ENCODE measurements at regions not wholly inside any gene's neighbourhood (a gene's known extent, or its start where the extent isn't known, plus 50 kb on each side); places are given as distances from the start of the nearest gene placed in this dataset.

DNA sequence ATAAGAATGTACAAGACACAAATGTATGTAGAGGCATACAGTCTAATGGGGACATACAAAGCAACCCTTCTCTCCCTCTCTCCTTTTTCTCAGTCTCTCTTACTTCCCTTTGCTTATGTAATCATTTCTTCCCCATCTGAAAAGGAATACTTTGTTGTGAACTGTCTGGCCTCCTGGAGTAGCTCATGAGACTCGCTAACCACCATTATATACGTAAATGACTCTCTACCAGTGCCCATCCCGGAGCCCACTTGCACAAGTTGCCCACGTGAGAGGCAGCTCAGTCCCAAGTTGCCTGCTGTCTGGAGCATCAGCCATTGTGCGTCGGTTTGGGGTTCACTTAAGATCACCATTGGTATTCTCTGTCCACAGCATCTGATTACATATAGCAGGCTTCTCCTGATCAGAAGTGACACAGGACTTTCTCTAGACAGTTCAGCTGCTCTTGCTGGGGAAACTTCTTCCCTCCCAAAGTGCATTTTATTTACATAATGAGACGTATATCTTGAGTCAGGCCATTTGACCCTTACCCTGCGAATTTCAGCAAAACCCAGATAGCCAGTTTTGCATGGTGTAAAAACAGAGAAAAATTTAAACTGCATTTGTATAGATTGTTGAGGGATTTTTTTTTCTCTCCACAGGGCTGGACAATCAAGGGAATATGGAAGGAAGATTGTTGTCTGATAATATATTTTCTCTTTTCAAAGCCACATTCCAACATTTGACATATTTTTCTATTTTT is 220.7 kb upstream of the EGLN3 start (continued):
- TF ChIP-seq ASH1L (IDR thresholded peaks at IDR 0.05; ENCODE audit: borderline replicate concordance, low read depth, partially characterized antibody) (no peak), ZNF778 (CRISPR knock-in tag; IDR thresholded peaks at IDR 0.05) (no peak)

- ATAC-seq: no peak
- Histone ChIP-seq H3K27me3 (ENCODE audit: control insufficient read depth in 2 of 2, insufficient read depth in 2 of 2, low read length in 2 of 2) (peaks cover 0 to 4% of the 10 kb centered on the region in 2 experiments; a peak in 3 of 5 replicates), H3K9ac (ENCODE audit: insufficient read depth in 1 of 2, low read depth in 2 of 2, low read length in 2 of 2) (no peak overlapping the region), H3K4me2 (ENCODE audit: insufficient read depth, low read length) (no peak overlapping the region), H3K4me1 (replicated peaks in 1 of 2; ENCODE audit: control insufficient read depth in 2 of 2, insufficient read depth in 2 of 2, low read length in 2 of 2) (no peaks in the 10 kb centered on the region; a peak in 1 of 5 replicates), H3K36me3 (ENCODE audit: control insufficient read depth, insufficient read depth, low read length) (no peaks in the 10 kb centered on the region), H3K4me3 (no peak overlapping the region), H3K9me3 (replicated peaks; ENCODE audit: control insufficient read depth, insufficient read depth, low read depth, low read length) (no peaks in the 10 kb centered on the region), H3K9me1 (ENCODE audit: control insufficient read depth, insufficient read depth, low read length) (no peaks in the 10 kb centered on the region), H3K27ac (ENCODE audit: extremely low read depth, low read depth, low read length) (no peak overlapping the region), H3K79me2 (ENCODE audit: control insufficient read depth, insufficient read depth, low read length) (no peaks in the 10 kb centered on the region), H4K20me1 (replicated peaks; ENCODE audit: control insufficient read depth, insufficient read depth, low read length) (no peaks in the 10 kb centered on the region), H2AFZ (ENCODE audit: low read depth, low read length) (no peak overlapping the region)
- CTCF ChIA-PET (ENCODE audit: low intra/inter-chr PET ratio): no interaction called here
- intact Hi-C loops (cut with micrococcal nuclease): no loop called here
- in situ Hi-C loops (cut with MboI): loop anchor here (25.0 kb wide), 1 partner anchor 1484 kb away; no protein-coding TSS in a partner anchor
- no TSS peak for BruUV-seq (replicated peaks)
- 11% methylated on average over 1 of the region's 1 CpG for WGBS (ENCODE audit: insufficient coverage, low coverage, missing lambda C conversion rate)
- no peak for TF ChIP-seq HEY1 (CRISPR knock-in tag; IDR thresholded peaks at IDR 0.05; ENCODE audit: borderline replicate concordance)
- TF ChIP-seq, protein P1, sequence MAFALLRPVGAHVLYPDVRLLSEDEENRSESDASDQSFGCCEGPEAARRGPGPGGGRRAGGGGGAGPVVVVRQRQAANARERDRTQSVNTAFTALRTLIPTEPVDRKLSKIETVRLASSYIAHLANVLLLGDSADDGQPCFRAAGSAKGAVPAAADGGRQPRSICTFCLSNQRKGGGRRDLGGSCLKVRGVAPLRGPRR (CRISPR knock-in tag; IDR thresholded peaks at IDR 0.05): no peak
- no peak for FAIRE-seq
- POLR2A ChIA-PET: no interaction called here
- no peak for DNase-seq (ENCODE audit: extremely low read depth in 1 of 4, low spot score in 3 of 4)
These were observed 220.0 kb upstream of the EGLN3 start for GRCh38 chr14:34170882-34171281.

All from K562 (cell line).